Activated CD8-positive, alpha-beta memory T cell treated with anti-CD3 and anti-CD28 coated beads, Interleukin-2, amount 10 ng/mL, durations not matched to agents 7 days and 5 days (primary cell): ENCODE measurements at regions not wholly inside any gene's neighbourhood (a gene's known extent, or its start where the extent isn't known, plus 50 kb on each side); places are given as distances from the start of the nearest gene placed in this dataset.
"Not testable (repeated sequence)": the region's sequence is repeated elsewhere in the genome, so short reads cannot be mapped to it uniquely, and the experiment has no call there.

ENCODE experiments used
- ATAC-seq: fragments of 150-1000 bp; cut with Tn5 transposase; one replicate; pipeline ENCODE4 v1.10.0; 2021; ENCODE audit warnings: moderate library complexity
- CTCF ChIA-PET: fragments of 350-600 bp; sonication (Branson Sonifier 250); formaldehyde crosslinking; loops from one replicate; lab custom pipeline; 2021; ENCODE audit warnings: antibody characterized with exemption; lab: Charles Lee
- DNase-seq: peaks from one replicate; pipeline ENCODE4 v3.0.0-alpha.2; 2020
- H3K27ac Mint-ChIP-seq: one replicate; pipeline ENCODE4 v1.8.0; 2021; ENCODE audit warnings: mild to moderate bottlenecking, mixed read lengths
- H3K27me3 Mint-ChIP-seq: one replicate; pipeline ENCODE4 v1.8.0; 2021; ENCODE audit warnings: mixed read lengths
- H3K36me3 Mint-ChIP-seq: one replicate; pipeline ENCODE4 v1.8.0; 2021; ENCODE audit warnings: mild to moderate bottlenecking, mixed read lengths
- H3K4me1 Mint-ChIP-seq: one replicate; pipeline ENCODE4 v1.8.0; 2021; ENCODE audit warnings: mixed read lengths
- H3K4me3 Mint-ChIP-seq: one replicate; pipeline ENCODE4 v1.8.0; 2021; ENCODE audit warnings: mild to moderate bottlenecking, moderate library complexity, mixed read lengths
- H3K9me3 Mint-ChIP-seq: one replicate; pipeline ENCODE4 v1.8.0; 2022; ENCODE audit warnings: low read depth, mixed read lengths

GRCh38 chr12:68984796-68985573 lies 52.0 kb upstream of the CPM start:
- Mint-ChIP-seq H3K27ac (no peak overlapping the region), H3K27me3 (peaks cover 13% of the 10 kb centered on the region), H3K4me3 (no peak overlapping the region), H3K36me3 (peaks cover 5% of the 10 kb centered on the region), H3K4me1 (no peaks in the 10 kb centered on the region), H3K9me3 (peaks cover 12% of the 10 kb centered on the region)
- CTCF ChIA-PET = no interaction called here
- ATAC-seq (no peak), DNase-seq (no peak)

GRCh38 chr12:68997526-68997925 lies 64.6 kb upstream of the CPM start:
- CTCF ChIA-PET, H3K4me1 Mint-ChIP-seq, H3K4me3 Mint-ChIP-seq, H3K36me3 Mint-ChIP-seq, H3K9me3 Mint-ChIP-seq, H3K27ac Mint-ChIP-seq, ATAC-seq, DNase-seq, H3K27me3 Mint-ChIP-seq: not testable (repeated sequence)

- Mint-ChIP-seq H3K4me1 (no peaks in the 10 kb centered on the region), H3K36me3 (no peaks in the 10 kb centered on the region), H3K9me3 (peaks cover 3% of the 10 kb centered on the region), H3K4me3 (no peak overlapping the region), H3K27me3 (peaks cover 8% of the 10 kb centered on the region), H3K27ac (no peak overlapping the region)
- DNase-seq (no peak), ATAC-seq (no peak)
- CTCF ChIA-PET = no interaction called here
These were observed 65.1 kb upstream of the CPM start for GRCh38 chr12:68998041-68998440.

DNA sequence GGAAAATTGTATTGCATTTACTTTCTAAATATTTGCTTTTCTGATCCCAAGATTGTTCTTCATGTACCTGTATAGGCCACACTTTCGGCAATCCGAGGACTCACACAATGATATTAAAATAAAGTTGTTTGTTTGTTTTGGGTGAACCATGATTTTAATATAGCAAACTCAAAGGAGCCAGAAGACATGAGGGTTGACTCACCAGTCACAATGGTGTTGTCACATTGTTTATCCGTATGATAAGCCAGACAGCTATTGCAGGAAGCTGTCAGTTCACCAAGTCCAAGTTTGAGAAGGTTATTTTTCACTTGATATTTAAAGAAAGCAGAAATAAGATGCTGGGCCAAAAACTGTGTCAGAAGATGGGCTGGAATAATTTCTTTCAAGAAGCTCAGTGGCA lies 67.1 kb upstream of the CPM start:
- CTCF ChIA-PET = no interaction called here

GRCh38 chr12:69000540-69001243 lies 67.7 kb upstream of the CPM start:
- H3K4me1 Mint-ChIP-seq = no peaks in the 10 kb centered on the region
- CTCF ChIA-PET = no interaction called here
- no peak overlapping the region for H3K27ac Mint-ChIP-seq
- DNase-seq (no peak), ATAC-seq (no peak)
- peaks cover 3% of the 10 kb centered on the region for H3K9me3 Mint-ChIP-seq
- peaks cover 11% of the 10 kb centered on the region for H3K27me3 Mint-ChIP-seq
- H3K36me3 Mint-ChIP-seq = no peaks in the 10 kb centered on the region
- H3K4me3 Mint-ChIP-seq = no peak overlapping the region

More for the DNA sequence above, 67.1 kb upstream of the CPM start:
- Mint-ChIP-seq H3K9me3 (peaks cover 3% of the 10 kb centered on the region), H3K36me3 (no peaks in the 10 kb centered on the region), H3K4me3 (no peak overlapping the region), H3K4me1 (no peaks in the 10 kb centered on the region), H3K27ac (no peak overlapping the region), H3K27me3 (peaks cover 8% of the 10 kb centered on the region)
- no peak for DNase-seq
- no peak for ATAC-seq

- no peaks in the 10 kb centered on the region for H3K36me3 Mint-ChIP-seq
- CTCF ChIA-PET = no interaction called here
These were observed 68.3 kb upstream of the CPM start for GRCh38 chr12:69001251-69001650.

GRCh38 chr12:69002969-69003368 lies 70.0 kb upstream of the CPM start:
- no peak overlapping the region for H3K4me3 Mint-ChIP-seq

More at GRCh38 chr12:69001251-69001650, 68.3 kb upstream of the CPM start:
- H3K9me3 Mint-ChIP-seq = peaks cover 3% of the 10 kb centered on the region
- ATAC-seq (no peak), DNase-seq (no peak)
- no peak overlapping the region for H3K27ac Mint-ChIP-seq
- H3K4me1 Mint-ChIP-seq = no peaks in the 10 kb centered on the region
- H3K27me3 Mint-ChIP-seq = peaks cover 16% of the 10 kb centered on the region
- H3K4me3 Mint-ChIP-seq = no peak overlapping the region

DNA sequence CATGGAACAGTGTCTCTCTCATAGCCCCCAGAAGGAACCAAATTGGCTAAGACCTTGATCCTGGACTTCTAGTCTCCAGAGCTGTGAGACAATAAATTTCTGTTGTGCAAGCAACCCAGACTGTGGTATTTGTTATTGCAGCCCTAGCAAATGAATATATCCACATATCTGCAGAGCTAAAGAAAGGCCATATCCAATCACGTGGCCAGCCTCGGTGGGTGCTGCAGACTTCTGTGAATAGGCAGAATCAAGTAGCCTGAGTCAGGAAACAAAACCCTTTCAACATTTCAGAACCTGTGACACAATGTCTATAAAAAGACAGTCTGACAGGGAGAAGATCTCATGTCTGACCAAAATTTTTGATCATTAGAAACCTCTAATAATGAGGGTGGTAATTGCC lies 71.0 kb upstream of the CPM start:
- no peak overlapping the region for H3K4me3 Mint-ChIP-seq
- no peak for ATAC-seq
- DNase-seq = no peak
- H3K9me3 Mint-ChIP-seq = peaks cover 3% of the 10 kb centered on the region
- CTCF ChIA-PET = no interaction called here
- no peak overlapping the region for H3K27ac Mint-ChIP-seq
- no peaks in the 10 kb centered on the region for H3K36me3 Mint-ChIP-seq
- no peaks in the 10 kb centered on the region for H3K4me1 Mint-ChIP-seq
- H3K27me3 Mint-ChIP-seq = peaks cover 34% of the 10 kb centered on the region

More at GRCh38 chr12:69002969-69003368, 70.0 kb upstream of the CPM start:
- ATAC-seq (no peak), DNase-seq (no peak)
- Mint-ChIP-seq H3K36me3 (no peaks in the 10 kb centered on the region), H3K9me3 (peaks cover 3% of the 10 kb centered on the region), H3K27ac (no peak overlapping the region), H3K4me1 (no peaks in the 10 kb centered on the region), H3K27me3 (peaks cover 25% of the 10 kb centered on the region)
- CTCF ChIA-PET = no interaction called here

- CTCF ChIA-PET = no interaction called here
- Mint-ChIP-seq H3K36me3 (no peaks in the 10 kb centered on the region), H3K27ac (no peak overlapping the region), H3K27me3 (peaks cover 36% of the 10 kb centered on the region), H3K9me3 (no peaks in the 10 kb centered on the region), H3K4me1 (no peaks in the 10 kb centered on the region), H3K4me3 (no peak overlapping the region)
- DNase-seq (no peak), ATAC-seq (no peak)
These were observed 74.3 kb upstream of the CPM start for GRCh38 chr12:69007101-69007854.

DNA sequence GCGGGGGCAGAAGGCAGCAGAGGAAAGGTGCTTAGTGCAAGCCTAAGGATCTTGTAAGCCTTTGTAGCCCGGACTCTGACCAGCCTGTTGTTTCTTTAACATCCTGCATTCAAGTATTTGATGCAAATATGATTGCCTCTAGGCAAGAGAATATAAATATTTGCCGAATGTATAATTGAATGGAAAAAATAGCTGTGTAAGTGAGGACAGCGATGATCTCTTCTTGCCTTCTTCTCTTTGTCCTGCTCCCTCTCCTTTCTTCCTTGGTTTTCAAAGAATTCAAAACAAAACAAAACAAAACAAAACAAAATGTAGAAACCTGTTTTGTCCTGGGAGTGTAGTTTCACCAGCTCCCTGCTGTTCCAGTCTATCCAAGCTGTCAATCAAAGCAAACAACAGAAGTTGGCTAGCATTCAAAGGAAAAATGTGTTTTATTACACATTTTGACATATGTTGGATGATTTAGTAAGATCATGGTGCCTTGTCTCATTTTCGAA lies 74.9 kb upstream of the CPM start:
- no peak overlapping the region for H3K4me3 Mint-ChIP-seq
- ATAC-seq (no peak), DNase-seq (no peak)
- no peaks in the 10 kb centered on the region for H3K9me3 Mint-ChIP-seq
- no peaks in the 10 kb centered on the region for H3K36me3 Mint-ChIP-seq
- H3K27me3 Mint-ChIP-seq = peaks cover 34% of the 10 kb centered on the region
- CTCF ChIA-PET = no interaction called here
- no peak overlapping the region for H3K27ac Mint-ChIP-seq
- H3K4me1 Mint-ChIP-seq = no peaks in the 10 kb centered on the region

GRCh38 chr12:69008520-69008919 lies 75.5 kb upstream of the CPM start:
- no peak for DNase-seq
- Mint-ChIP-seq H3K9me3 (no peaks in the 10 kb centered on the region), H3K4me3 (no peak overlapping the region), H3K4me1 (no peaks in the 10 kb centered on the region), H3K27me3 (peaks cover 33% of the 10 kb centered on the region), H3K36me3 (no peaks in the 10 kb centered on the region), H3K27ac (no peak overlapping the region)
- CTCF ChIA-PET = no interaction called here
- no peak for ATAC-seq

GRCh38 chr12:69014047-69014446 lies 81.1 kb upstream of the CPM start:
- H3K4me3 Mint-ChIP-seq = no peak overlapping the region
- CTCF ChIA-PET = no interaction called here

DNA sequence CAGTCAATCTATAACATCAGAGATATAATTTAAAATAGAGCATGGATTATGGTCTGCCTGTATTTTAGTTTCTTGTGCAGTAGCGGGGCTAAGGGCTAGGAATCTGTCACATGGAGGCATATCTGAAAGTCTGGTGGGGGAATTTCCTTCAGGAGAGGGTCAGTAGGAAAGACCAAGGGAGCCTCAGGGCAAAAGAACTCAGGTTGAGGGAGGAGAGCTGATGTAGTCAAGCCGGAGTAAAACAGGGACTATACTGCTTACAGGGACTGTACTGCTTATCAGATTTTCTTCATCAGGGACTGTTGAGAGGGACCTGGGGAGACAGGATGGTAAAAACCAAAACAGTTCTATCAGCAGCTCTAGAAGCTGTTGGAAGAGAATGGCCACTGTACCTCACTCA lies 82.0 kb upstream of the CPM start:
- CTCF ChIA-PET = no interaction called here
- no peak overlapping the region for H3K27ac Mint-ChIP-seq
- H3K36me3 Mint-ChIP-seq = no peaks in the 10 kb centered on the region
- ATAC-seq (no peak), DNase-seq (no peak)
- H3K27me3 Mint-ChIP-seq = peaks cover 11% of the 10 kb centered on the region
- no peaks in the 10 kb centered on the region for H3K4me1 Mint-ChIP-seq
- no peaks in the 10 kb centered on the region for H3K9me3 Mint-ChIP-seq
- no peak overlapping the region for H3K4me3 Mint-ChIP-seq

More at GRCh38 chr12:69014047-69014446, 81.1 kb upstream of the CPM start:
- no peak overlapping the region for H3K27ac Mint-ChIP-seq
- peaks cover 13% of the 10 kb centered on the region for H3K27me3 Mint-ChIP-seq
- no peak for ATAC-seq
- no peaks in the 10 kb centered on the region for H3K9me3 Mint-ChIP-seq
- DNase-seq = no peak
- H3K4me1 Mint-ChIP-seq = no peaks in the 10 kb centered on the region
- H3K36me3 Mint-ChIP-seq = no peaks in the 10 kb centered on the region
